Brain microvascular endothelial cell (primary cell): ENCODE measurements at regions not wholly inside any gene's neighbourhood (a gene's known extent, or its start where the extent isn't known, plus 50 kb on each side); places are given as distances from the start of the nearest gene placed in this dataset.

Source experiments
- DNase-seq: peaks from one replicate; pipeline ENCODE4 v3.0.0-alpha.2; 2020
- H3K27ac ChIP-seq: fragments of 250-450 bp; sonication (Bioruptor Pico); 2 replicates; pipeline ENCODE4 v1.5.1; 2020; ENCODE audit warnings: mild to moderate bottlenecking, moderate library complexity
- H3K27me3 ChIP-seq: fragments of 250-450 bp; sonication (Bioruptor Pico); replicated peaks from 2 replicates; pipeline ENCODE4 v1.5.1; 2020; ENCODE audit warnings: mild to moderate bottlenecking
- H3K36me3 ChIP-seq: fragments of 250-450 bp; sonication (Bioruptor Pico); replicated peaks from 2 replicates; pipeline ENCODE4 v1.5.1; 2020; ENCODE audit warnings: mild to moderate bottlenecking
- H3K4me3 ChIP-seq: 2 replicates; pipeline ENCODE4 v1.5.1; 2011; ENCODE audit warnings: low read depth, mild to moderate bottlenecking, control low read depth, low read length, moderate library complexity
- in situ Hi-C: cut with HindIII; loops from 2 replicates; pipeline ENCODE4 v1.10.0; 2017; ENCODE audit warnings: low sequenced_read_pairs, low pct_ligation_motif_present
- TF ChIP-seq, protein P1 (sequence below): IDR thresholded peaks from 2 replicates; pipeline ENCODE4 v1.5.1; 2011; ENCODE audit warnings: low read depth, mild to moderate bottlenecking, moderate library complexity, low read length, control low read depth, inconsistent platforms; ENCODE audit errors: missing control alignments

DNA sequence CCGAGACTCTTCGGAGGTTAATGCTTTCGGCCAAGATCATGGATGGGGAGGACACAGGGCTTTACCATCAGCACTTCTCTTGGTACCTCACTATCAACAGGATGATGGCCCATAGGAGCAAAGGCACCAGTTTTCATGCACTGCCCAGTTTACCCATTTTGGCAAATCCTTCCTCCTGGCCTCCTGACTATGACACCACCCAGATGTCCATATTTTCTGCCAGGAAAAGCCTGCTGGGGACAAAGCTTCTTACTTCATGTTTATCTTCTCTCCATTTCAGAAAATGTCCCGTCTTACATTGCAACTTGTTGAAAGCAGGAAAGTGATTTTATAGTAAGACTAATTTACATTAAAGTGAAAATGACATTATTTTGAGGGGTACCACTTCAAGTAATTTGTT lies 61.4 kb upstream of the GAS1 start:
- no peak overlapping the region for H3K27ac ChIP-seq
- TF ChIP-seq, protein P1, sequence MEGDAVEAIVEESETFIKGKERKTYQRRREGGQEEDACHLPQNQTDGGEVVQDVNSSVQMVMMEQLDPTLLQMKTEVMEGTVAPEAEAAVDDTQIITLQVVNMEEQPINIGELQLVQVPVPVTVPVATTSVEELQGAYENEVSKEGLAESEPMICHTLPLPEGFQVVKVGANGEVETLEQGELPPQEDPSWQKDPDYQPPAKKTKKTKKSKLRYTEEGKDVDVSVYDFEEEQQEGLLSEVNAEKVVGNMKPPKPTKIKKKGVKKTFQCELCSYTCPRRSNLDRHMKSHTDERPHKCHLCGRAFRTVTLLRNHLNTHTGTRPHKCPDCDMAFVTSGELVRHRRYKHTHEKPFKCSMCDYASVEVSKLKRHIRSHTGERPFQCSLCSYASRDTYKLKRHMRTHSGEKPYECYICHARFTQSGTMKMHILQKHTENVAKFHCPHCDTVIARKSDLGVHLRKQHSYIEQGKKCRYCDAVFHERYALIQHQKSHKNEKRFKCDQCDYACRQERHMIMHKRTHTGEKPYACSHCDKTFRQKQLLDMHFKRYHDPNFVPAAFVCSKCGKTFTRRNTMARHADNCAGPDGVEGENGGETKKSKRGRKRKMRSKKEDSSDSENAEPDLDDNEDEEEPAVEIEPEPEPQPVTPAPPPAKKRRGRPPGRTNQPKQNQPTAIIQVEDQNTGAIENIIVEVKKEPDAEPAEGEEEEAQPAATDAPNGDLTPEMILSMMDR = no peak

DNA sequence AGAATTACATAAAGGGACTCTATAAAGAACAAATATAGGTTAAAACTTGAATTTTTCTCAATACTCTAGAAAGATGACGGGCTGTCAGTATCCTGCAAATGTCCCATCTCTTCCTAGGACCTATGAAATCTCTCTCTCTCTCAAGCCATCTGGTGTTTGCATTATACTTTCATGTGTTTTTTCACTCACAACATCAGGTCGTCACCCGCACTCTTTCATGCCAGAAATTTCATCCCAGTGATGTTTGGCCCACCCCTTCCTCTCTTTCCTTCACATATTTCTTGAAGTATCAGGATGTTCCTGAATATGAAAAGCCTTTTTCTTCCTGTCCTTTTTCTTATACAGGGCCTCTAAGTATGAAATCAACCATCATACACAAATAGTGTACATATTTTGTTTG lies 63.3 kb upstream of the GAS1 start:
- H3K27me3 ChIP-seq = no peaks in the 10 kb centered on the region
- in situ Hi-C loops = no loop called here
- DNase-seq = no peak
- no peak overlapping the region for H3K27ac ChIP-seq
- no peak overlapping the region for H3K4me3 ChIP-seq
- H3K36me3 ChIP-seq = no peaks in the 10 kb centered on the region
- TF ChIP-seq, protein P1 = no peak

More for the DNA sequence above, 61.4 kb upstream of the GAS1 start:
- in situ Hi-C loops = no loop called here
- Histone ChIP-seq H3K27me3 (no peaks in the 10 kb centered on the region), H3K36me3 (no peaks in the 10 kb centered on the region), H3K4me3 (no peak overlapping the region)
- DNase-seq = no peak

DNA sequence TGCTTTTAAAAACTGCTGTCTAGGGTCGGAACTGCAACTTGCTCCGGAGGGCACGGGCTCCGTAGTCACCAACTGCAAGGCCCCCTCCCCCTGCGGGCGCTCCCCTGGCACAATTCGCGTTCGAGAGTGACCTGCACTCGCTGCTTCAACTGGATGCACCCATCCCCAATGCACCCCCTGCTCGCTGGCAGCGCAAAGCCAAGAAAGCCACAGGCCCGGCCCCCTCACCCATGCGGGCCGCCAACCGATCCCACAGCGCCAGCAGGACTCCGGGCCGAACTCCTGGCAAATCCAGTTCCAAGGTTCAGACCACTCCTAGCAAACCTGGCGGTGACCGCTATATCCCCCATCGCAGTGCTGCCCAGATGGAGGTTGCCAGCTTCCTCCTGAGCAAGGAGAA lies 64.2 kb upstream of the GAS1 start:
- Histone ChIP-seq H3K27ac (no peak overlapping the region), H3K4me3 (no peak overlapping the region), H3K27me3 (no peaks in the 10 kb centered on the region), H3K36me3 (no peaks in the 10 kb centered on the region)
- TF ChIP-seq, protein P1 = no peak
- no peak for DNase-seq
- in situ Hi-C loops = no loop called here

DNA sequence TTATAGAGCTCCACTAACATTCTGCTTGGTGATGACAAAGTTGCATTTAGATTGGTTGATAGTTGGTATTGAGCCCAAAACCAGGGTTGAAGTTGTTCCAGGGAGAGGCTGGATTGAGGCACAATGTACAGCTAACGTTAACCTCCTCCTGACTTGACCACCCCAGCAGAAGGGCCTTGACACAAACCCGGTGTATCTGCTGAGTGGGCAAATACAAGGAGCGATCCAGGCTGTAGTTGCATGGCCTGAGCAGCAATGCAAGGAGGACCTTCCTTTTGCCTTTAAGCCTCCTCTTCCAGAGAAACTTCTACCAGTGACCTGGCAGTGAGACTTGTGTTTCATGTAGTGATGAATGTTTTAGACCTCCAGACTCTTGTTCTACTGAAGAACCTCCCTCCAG lies 66.2 kb upstream of the GAS1 start:
- TF ChIP-seq, protein P1 = no peak
- in situ Hi-C loops = no loop called here
- Histone ChIP-seq H3K4me3 (no peak overlapping the region), H3K36me3 (no peaks in the 10 kb centered on the region), H3K27ac (no peak overlapping the region), H3K27me3 (no peaks in the 10 kb centered on the region)
- no peak for DNase-seq

DNA sequence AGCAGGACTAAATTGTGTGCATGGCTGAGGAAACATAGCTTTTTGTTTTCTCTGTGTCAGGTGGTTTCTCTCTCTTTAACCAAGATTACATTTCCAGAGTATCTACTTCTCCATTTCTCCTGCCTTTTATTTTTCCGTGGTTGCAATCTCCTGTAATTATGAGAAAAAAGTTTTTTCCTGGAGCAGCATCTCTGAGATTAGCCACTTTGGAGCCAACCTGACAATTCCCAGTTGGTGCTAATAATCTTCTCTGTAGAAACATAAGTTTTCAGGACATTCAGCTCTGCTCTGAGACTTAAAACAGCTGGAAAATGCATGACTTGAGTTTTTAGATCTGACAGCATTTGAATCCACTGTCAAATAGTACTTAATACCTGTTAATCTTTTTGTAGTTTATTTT lies 67.1 kb upstream of the GAS1 start:
- in situ Hi-C loops = no loop called here
- Histone ChIP-seq H3K27me3 (no peaks in the 10 kb centered on the region), H3K27ac (no peak overlapping the region), H3K4me3 (no peak overlapping the region), H3K36me3 (no peaks in the 10 kb centered on the region)
- no peak for DNase-seq
- TF ChIP-seq, protein P1 = no peak

DNA sequence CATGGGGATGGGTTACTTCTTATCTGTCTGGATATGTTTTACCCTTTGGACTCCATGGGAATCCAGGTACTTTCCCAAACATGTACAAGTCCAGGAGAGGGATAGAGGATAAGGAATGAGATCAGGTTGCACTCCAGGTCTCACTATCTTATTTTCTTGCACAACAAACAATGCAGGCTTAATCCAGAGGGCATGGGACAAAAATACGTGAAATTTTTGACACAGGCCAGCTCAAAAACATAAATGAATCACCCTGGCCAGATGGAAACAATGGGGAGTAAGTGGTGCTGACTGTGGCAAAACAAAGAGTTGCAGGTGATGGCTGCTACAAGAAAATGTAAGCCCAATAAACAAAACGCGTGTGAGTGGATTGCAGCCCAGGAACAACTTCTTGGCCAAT lies 69.4 kb upstream of the GAS1 start:
- in situ Hi-C loops = no loop called here
- TF ChIP-seq, protein P1 = no peak
- no peaks in the 10 kb centered on the region for H3K27me3 ChIP-seq
- no peak for DNase-seq
- H3K27ac ChIP-seq = no peak overlapping the region
- no peaks in the 10 kb centered on the region for H3K36me3 ChIP-seq
- no peak overlapping the region for H3K4me3 ChIP-seq
